ACHN (cell line): ENCODE measurements at regions not wholly inside any gene's neighbourhood (a gene's known extent, or its start where the extent isn't known, plus 50 kb on each side); places are given as distances from the start of the nearest gene placed in this dataset.
A peak's percentile ranks its signal among the peaks of the same experiment; 100 is the strongest.

Experiments used
- DNase-seq: peaks from one replicate; pipeline ENCODE4 v3.0.0-alpha.2; 2015
- in situ Hi-C: cut with HindIII; loops from 2 replicates; pipeline ENCODE4 v1.10.0; 2017; ENCODE audit warnings: low sequenced_read_pairs, low pct_ligation_motif_present, low pct_unique_long_range_greater_than_20kb

GRCh38 chr12:41819948-41820347 lies 324.7 kb downstream of the GXYLT1 start:
- in situ Hi-C loops = no loop called here

GRCh38 chr12:41804026-41804425 lies 340.6 kb downstream of the GXYLT1 start:
- in situ Hi-C loops = no loop called here
- DNase-seq = no peak

More at GRCh38 chr12:41819948-41820347, 324.7 kb downstream of the GXYLT1 start:
- no peak for DNase-seq

DNA sequence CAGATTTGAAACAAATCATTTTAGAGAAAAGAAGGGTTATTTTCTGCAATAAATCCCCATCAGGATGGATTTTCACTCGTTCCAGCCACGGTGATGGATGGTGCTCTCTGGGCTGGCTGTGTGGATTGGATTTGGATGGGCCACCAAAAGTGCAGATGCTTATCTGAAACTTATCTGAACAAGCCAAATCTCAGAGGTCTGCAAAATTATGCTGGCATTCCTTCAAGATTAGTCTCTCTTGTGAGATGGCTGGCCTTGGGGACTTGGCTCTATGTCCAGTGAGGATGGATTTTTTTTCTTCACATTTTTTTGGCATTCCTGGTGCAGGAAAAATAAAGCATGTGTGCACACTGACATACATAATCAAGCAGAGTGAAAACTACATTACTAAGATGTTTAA lies 341.9 kb downstream of the GXYLT1 start:
- DNase-seq = no peak
- in situ Hi-C loops = no loop called here

DNA sequence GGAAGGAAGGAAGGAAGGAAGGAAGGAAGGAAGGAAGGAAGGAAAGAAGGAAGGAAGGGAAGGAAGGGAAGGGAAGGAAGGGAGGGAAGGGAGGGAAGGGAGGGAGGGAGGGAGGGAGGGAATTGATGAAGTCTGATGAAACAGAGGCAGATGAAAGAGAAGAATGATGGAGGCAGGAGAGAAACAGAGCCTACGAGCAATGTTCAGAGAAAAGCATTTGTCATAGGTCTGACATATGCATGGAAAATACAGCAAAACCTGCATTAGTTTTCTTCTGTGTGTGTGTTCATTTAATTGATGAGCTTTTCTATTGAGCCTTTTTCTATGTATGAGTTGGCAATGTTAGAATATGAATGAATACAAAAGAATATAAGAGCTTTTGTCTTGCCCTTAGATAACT lies 343.4 kb downstream of the GXYLT1 start:
- in situ Hi-C loops = no loop called here
- no peak for DNase-seq

GRCh38 chr12:41799671-41800070 lies 345.0 kb downstream of the GXYLT1 start:
- no peak for DNase-seq
- in situ Hi-C loops = no loop called here

DNA sequence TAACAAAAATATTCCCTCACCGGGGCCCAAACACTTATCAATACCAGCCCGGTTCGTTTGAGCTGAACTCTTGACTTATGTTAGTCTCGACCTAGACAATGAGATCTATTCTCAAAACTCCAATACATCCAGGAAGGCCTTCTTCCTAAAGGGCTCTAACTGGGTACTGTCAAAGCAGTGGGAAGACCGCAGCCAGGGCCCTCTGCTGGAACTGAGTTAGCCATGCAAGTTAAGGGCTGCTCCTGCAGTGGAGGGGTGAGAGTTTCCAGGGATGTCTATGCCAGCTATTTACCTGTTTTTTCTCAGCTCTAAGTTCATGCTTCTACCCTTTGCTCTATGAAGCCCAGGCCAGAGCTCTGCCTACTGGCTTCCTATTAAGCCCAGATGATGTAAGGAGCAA lies 348.8 kb downstream of the GXYLT1 start:
- DNase-seq = peak; percentile 16
- in situ Hi-C loops = no loop called here

DNA sequence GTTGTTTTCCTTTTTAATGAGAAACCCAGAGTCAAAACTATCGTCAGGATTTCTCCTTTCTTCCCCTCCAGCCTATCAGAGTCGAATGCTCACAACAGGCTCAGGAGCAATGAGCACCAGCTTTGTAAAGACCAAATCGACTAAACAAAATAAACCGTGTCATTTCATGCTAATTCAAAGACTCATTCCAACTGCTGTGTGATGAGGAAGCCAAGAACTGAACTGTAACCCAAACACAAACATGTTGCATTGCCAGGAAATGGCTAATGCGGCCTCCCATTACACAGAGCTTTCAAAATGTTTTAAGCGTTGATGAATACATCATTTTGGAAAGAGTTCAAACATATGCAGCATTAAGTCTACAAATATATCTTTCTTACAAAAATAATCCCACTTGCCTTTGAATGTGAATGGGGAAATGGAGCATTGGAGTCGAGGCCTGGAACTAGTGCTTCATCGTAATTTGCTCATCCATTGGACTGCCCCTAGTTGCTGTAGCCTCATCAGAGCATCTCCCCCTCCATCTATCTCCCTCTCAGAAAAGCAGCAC lies 349.5 kb downstream of the GXYLT1 start:
- DNase-seq = no peak

DNA sequence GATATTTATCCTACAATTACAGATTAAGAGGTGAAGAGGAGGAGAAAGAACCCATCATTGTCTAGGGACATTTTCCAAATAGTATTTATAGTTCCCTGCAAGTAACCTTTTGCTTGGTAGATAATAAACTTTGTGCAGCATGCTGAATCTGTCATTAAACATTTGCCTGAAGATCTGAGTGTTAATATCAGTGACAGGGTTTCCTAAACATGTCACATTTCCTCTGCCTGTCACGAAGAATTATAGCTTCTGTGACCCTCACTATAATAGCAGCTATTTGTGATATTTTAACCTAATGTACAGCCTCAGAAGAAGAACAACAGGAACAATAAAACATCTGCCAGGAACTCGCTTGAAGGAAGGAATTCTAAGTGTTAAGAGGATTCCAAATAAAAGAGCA lies 350.3 kb downstream of the GXYLT1 start:
- DNase-seq = no peak
- in situ Hi-C loops = no loop called here

More for the DNA sequence above, 349.5 kb downstream of the GXYLT1 start:
- in situ Hi-C loops = no loop called here

DNA sequence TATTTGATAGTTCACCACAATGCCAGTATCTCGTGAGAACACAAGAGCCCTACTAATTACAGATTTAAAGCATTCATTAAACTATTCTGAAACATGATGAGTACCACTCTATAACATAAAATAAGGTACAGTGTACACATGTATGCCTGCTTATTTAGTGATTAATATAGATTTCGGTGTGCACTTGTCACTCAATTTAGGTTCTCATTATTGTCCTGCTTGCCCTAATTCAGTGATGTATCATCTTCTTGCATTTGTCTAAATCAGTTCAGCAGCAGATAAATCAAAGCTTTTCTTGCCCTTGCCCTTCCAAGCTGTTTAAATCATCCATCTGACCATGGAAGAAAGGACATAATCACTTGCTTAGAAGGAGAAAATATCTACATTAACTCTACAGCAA lies 359.7 kb downstream of the GXYLT1 start:
- in situ Hi-C loops = no loop called here
- no peak for DNase-seq

DNA sequence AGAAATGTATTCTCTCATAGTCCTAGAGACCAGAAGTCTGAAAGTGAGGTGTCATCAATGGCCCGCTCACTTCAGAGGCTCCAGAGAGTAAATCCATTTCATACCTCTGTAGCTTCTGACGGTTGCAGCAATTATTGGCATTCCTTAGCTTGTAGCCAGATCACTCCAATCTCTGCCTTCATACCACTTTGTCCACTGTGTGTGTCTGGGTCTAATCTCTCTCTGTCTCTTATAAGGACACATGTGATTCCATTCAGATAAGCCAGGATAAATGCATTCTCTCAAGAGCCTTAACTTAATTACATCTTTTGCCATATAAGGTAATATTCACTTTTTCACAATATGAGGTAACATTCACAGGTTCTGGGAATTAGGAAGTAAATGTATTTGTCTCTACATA lies 365.7 kb downstream of the GXYLT1 start:
- DNase-seq = no peak
- in situ Hi-C loops = no loop called here

DNA sequence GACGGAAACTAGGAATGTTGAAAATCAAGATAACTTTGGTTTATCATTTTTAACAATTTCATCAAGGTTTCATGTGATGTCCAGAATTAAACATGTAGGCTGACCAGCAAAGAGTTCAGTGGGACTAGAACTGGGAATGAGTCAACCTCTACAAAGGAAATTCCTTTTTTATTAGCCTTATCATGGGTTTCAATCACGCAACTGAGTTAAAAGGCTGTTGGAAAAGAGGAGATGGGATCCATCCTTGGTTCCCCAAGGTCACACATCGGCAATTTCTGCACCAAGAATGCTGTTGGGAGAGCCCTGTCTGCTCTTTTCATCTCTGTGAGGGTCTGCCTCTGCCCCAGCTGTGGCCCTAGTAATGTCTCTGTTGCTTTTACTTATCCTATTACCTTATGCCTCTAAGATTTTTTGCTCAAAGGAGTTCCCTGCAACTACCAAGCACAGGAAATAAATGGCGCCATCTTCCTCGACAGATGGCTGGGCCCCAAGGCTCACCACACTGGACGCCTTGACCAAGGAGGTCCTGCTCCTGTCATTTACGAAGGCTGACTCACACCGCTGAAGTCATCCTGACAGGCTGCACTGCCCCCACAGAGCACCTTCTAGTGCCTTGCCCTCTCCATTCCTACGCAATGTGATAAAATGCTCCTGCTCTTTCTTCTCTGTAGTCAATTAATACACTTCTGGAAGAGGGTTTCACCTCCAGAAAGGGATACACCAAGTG lies 367.4 kb downstream of the GXYLT1 start:
- DNase-seq = no peak
- in situ Hi-C loops = no loop called here

GRCh38 chr12:41772478-41772877 lies 372.2 kb downstream of the GXYLT1 start:
- in situ Hi-C loops = no loop called here
- DNase-seq = no peak

- in situ Hi-C loops = no loop called here
- DNase-seq = no peak
These were observed 374.9 kb downstream of the GXYLT1 start for GRCh38 chr12:41769810-41770209.

GRCh38 chr12:41768456-41768855 lies 376.2 kb downstream of the GXYLT1 start:
- no peak for DNase-seq
- in situ Hi-C loops = no loop called here

DNA sequence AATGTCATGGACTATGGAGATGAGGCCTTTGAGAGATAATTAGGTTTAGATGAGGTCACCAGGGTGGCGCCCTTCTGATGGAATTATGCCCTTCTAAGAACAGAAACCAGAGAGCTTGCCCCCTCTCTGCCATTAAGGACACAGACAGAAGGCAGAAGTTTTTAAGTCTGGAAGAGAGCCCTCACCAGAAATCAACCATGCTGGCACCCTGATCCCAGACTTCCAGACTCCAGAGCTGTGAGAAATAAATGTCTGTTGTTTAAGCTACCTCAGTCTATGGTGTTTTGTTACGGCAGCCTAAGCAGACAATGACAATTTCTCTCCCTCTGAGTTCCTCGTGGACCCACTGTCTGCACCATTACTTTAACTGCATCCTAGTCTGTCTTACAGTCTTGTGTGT lies 382.0 kb downstream of the GXYLT1 start:
- in situ Hi-C loops = no loop called here
- DNase-seq = no peak

DNA sequence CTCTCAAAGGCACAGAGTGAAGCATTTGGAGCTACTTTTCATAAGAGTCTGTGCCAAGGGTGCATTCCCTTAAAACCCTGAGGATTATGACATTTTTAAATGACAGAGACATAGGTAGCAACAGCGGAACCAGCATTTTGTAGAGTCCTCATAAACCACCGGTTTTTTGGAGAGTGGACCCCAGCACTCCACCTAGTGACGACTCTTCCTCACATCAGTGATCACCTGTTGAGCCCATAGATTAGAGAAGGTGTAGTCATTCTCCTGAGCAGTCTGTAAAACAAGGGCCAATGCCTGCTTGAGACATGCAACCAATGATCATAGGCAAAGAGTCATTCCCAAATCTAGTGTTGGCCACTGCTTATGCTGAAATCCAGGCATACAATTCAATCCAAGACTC lies 399.1 kb downstream of the GXYLT1 start:
- in situ Hi-C loops = no loop called here
- DNase-seq = no peak

- in situ Hi-C loops = no loop called here
- peak; percentile 30 for DNase-seq
These were observed 400.8 kb downstream of the GXYLT1 start for GRCh38 chr12:41743835-41744234.

DNA sequence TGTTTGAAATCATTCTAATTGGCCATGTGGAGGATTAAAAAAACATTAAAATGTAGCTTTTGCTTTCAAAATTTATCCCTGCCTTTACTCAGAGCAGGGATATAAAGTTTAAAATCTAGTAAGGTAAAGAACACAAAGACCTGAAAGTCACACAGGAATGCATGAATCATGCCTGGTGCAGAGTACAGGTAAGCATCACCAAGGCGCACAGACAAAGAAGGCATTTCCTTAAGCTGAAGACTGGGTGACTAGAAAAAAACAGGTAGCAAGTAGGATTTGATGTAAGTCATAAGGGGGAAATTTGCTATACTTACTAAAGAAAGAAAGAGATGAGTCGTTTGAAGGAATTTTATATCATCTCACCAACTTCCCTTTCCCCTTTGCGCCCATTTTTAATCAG lies 405.6 kb downstream of the GXYLT1 start:
- no peak for DNase-seq
- in situ Hi-C loops = no loop called here

- in situ Hi-C loops = no loop called here
- no peak for DNase-seq
These were observed 407.3 kb downstream of the GXYLT1 start for GRCh38 chr12:41737423-41737822.

DNA sequence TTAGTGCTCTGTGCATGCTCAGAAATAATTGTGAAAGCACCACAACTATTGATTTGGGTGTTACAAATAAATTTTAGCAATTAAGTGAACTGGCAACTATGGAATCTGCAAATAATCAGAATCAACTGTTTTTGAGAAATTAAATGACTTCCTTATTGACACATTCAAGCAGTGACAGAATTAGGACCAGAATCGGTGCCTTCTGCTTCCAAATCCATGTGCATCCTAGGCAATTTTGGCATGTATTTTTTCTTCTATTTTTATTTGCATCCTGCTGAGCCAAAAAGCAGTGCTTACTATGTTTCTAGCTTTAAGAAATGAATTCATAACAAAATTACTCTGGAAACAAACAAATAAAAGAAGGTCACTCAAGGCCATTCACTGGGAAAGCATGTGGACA lies 408.2 kb downstream of the GXYLT1 start:
- in situ Hi-C loops = no loop called here
- DNase-seq = no peak
